IMR-90 (cell line): ENCODE measurements at regions not wholly inside any gene's neighbourhood (a gene's known extent, or its start where the extent isn't known, plus 50 kb on each side); places are given as distances from the start of the nearest gene placed in this dataset.

Experiments
- ATAC-seq: fragments of 200-7000 bp; cut with Tn5 transposase; 2 replicates; pipeline ENCODE4 v1.9.1; 2020; ENCODE audit warnings: low read depth, mild to moderate bottlenecking, moderate library complexity
- BruUV-seq: library from RNA; stranded (reverse); fragments of 400-500 nt; replicated peaks from 2 replicates; lab custom pipeline; 2021; lab: Mats Ljungman, UMichigan
- CTCF ChIA-PET: fragments of 300-600 bp; formaldehyde crosslinking; extraction: SDS; loops from one replicate; lab custom pipeline; 2021; ENCODE audit warnings: antibody characterized with exemption; lab: Yijun Ruan, JAX
- POLR2A ChIA-PET: fragments of 300-600 bp; sonication (Branson Sonifier 250); formaldehyde crosslinking; loops from one replicate; lab custom pipeline; 2022; ENCODE audit warnings: antibody characterized with exemption; ENCODE audit not compliant: unreplicated experiment; lab: Charles Lee
- DNase-seq: peaks from one replicate; pipeline ENCODE4 v3.0.0; 2013
- H2AFZ ChIP-seq: replicated peaks from 2 replicates; pipeline ENCODE3; 2013; ENCODE audit warnings: low read length, mild to moderate bottlenecking; ENCODE audit not compliant: poor library complexity
- H2AK5ac ChIP-seq: 2 replicates; pipeline ENCODE4 v1.6.1; 2013; ENCODE audit warnings: low read depth, low read length, inconsistent platforms
- H2AK9ac ChIP-seq: replicated peaks from 2 replicates; pipeline ENCODE3; 2013; ENCODE audit warnings: mild to moderate bottlenecking, low read depth, low read length, moderate library complexity; ENCODE audit not compliant: poor library complexity
- H2BK120ac ChIP-seq: 2 replicates; pipeline ENCODE4 v1.6.1; 2013; ENCODE audit warnings: low read depth, low read length, inconsistent platforms
- H2BK15ac ChIP-seq: 3 replicates; pipeline ENCODE4 v1.6.1; 2013; ENCODE audit warnings: low read depth, low read length, inconsistent platforms
- H2BK20ac ChIP-seq: 2 replicates; pipeline ENCODE4 v1.6.1; 2013; ENCODE audit warnings: low read depth, mild to moderate bottlenecking, inconsistent platforms, low read length, moderate library complexity
- H2BK5ac ChIP-seq: 2 replicates; pipeline ENCODE4 v1.6.1; 2013; ENCODE audit warnings: mild to moderate bottlenecking, low read depth, low read length, inconsistent platforms; ENCODE audit not compliant: poor library complexity, severe bottlenecking
- H3K14ac ChIP-seq: replicated peaks from 2 replicates; pipeline ENCODE4 v1.6.1; 2013; ENCODE audit warnings: low read depth, low read length, inconsistent platforms
- H3K18ac ChIP-seq: 2 replicates; pipeline ENCODE4 v1.6.1; 2013; ENCODE audit warnings: low read depth, low read length, control low read depth
- H3K23ac ChIP-seq: 2 replicates; pipeline ENCODE4 v1.6.1; 2013; ENCODE audit warnings: low read depth, low read length, inconsistent platforms
- H3K27ac ChIP-seq: 2 replicates; pipeline ENCODE4 v1.5.1; 2013; ENCODE audit warnings: mild to moderate bottlenecking, control low read depth, low read length; ENCODE audit not compliant: insufficient read depth
- H3K27me3 ChIP-seq: 2 replicates; pipeline ENCODE4 v1.6.1; 2013; ENCODE audit warnings: low read length; ENCODE audit not compliant: control insufficient read depth, insufficient read depth
- H3K36me3 ChIP-seq: 2 replicates; pipeline ENCODE4 v1.6.1; 2013; ENCODE audit warnings: low read length, mixed read lengths; ENCODE audit not compliant: control insufficient read depth, insufficient read depth
- H3K4ac ChIP-seq: 2 replicates; pipeline ENCODE4 v1.6.1; 2013; ENCODE audit warnings: low read depth, low read length, inconsistent platforms
- H3K4me1 ChIP-seq: 2 replicates; pipeline ENCODE4 v1.6.1; 2013; ENCODE audit warnings: low read length, mixed read lengths; ENCODE audit not compliant: control insufficient read depth, insufficient read depth
- H3K4me2 ChIP-seq: 2 replicates; pipeline ENCODE4 v1.6.1; 2013; ENCODE audit warnings: low read depth, mild to moderate bottlenecking, control low read depth, low read length, moderate library complexity
- H3K4me3 ChIP-seq: 2 replicates; pipeline ENCODE4 v1.5.1; 2013; ENCODE audit warnings: low read depth, mild to moderate bottlenecking, control low read depth, low read length, moderate library complexity; ENCODE audit not compliant: insufficient read depth
- H3K56ac ChIP-seq: 2 replicates; pipeline ENCODE4 v1.6.1; 2013; ENCODE audit warnings: low read length, inconsistent platforms; ENCODE audit not compliant: insufficient read depth; ENCODE audit errors: extremely low read depth
- H3K79me1 ChIP-seq, 2 experiments: 2 replicates each; pipeline ENCODE4 v1.6.1; 2013; ENCODE audit warnings: low read length in 2 of 2, inconsistent platforms in 1 of 2, low read depth in 1 of 2
- H3K9ac ChIP-seq: 2 replicates; pipeline ENCODE4 v1.6.1; 2013; ENCODE audit warnings: low read depth, low read length, control low read depth
- H3K9me1 ChIP-seq: 2 replicates; pipeline ENCODE4 v1.6.1; 2013; ENCODE audit warnings: low read length, inconsistent platforms; ENCODE audit not compliant: insufficient read depth
- H3K9me3 ChIP-seq: 2 replicates; pipeline ENCODE4 v1.6.1; 2013; ENCODE audit warnings: low read length; ENCODE audit not compliant: control insufficient read depth, insufficient read depth
- H4K20me1 ChIP-seq: 2 replicates; pipeline ENCODE4 v1.6.1; 2013; ENCODE audit warnings: low read length, inconsistent platforms; ENCODE audit not compliant: insufficient read depth
- H4K5ac ChIP-seq: 2 replicates; pipeline ENCODE4 v1.6.1; 2013; ENCODE audit warnings: mild to moderate bottlenecking, low read depth, low read length, control low read depth
- H4K8ac ChIP-seq, 2 experiments: 2 replicates each; pipeline ENCODE4 v1.6.1; 2013; ENCODE audit warnings: low read depth in 2 of 2, low read length in 2 of 2, control low read depth in 1 of 2, inconsistent platforms in 1 of 2
- H4K91ac ChIP-seq: 2 replicates; pipeline ENCODE4 v1.6.1; 2013; ENCODE audit warnings: low read depth, low read length, inconsistent platforms; ENCODE audit not compliant: insufficient read depth
- BHLHE40 ChIP-seq: fragments of 150-350 bp; IDR thresholded peaks from 2 replicates; pipeline ENCODE4 v1.6.1; 2016; ENCODE audit warnings: mild to moderate bottlenecking, low read depth, low read length
- CEBPB ChIP-seq: IDR thresholded peaks from 2 replicates; pipeline ENCODE4 v1.6.1; 2012; ENCODE audit warnings: low read depth, low read length, improper control_type of control experiment
- CHD1 ChIP-seq: IDR thresholded peaks from 2 replicates; pipeline ENCODE4 v1.6.1; 2012; ENCODE audit warnings: low read depth, low read length, improper control_type of control experiment
- CTCF ChIP-seq: conservative IDR thresholded peaks from 2 replicates; pipeline ENCODE4 v1.5.1; 2012; ENCODE audit warnings: mild to moderate bottlenecking, low read depth, low read length, improper control_type of control experiment
- FOS ChIP-seq: fragments of 150-350 bp; IDR thresholded peaks from 2 replicates; pipeline ENCODE4 v1.6.1; 2016; ENCODE audit warnings: low read depth, low read length
- MAFK ChIP-seq: IDR thresholded peaks from 2 replicates; pipeline ENCODE4 v1.6.1; 2012; ENCODE audit warnings: low read depth, low read length, improper control_type of control experiment
- MAZ ChIP-seq: IDR thresholded peaks from 2 replicates; pipeline ENCODE4 v1.6.1; 2012; ENCODE audit warnings: low read depth, mild to moderate bottlenecking, low read length, improper control_type of control experiment, moderate library complexity, borderline replicate concordance
- MXI1 ChIP-seq: IDR thresholded peaks from 2 replicates; pipeline ENCODE4 v1.6.1; 2012; ENCODE audit warnings: low read depth, mild to moderate bottlenecking, low read length, moderate library complexity, borderline replicate concordance
- NFE2L2 ChIP-seq: fragments of 150-350 bp; IDR thresholded peaks from 2 replicates; pipeline ENCODE4 v1.6.1; 2016; ENCODE audit warnings: low read depth, mild to moderate bottlenecking, low read length
- POLR2A ChIP-seq: IDR thresholded peaks from 2 replicates; pipeline ENCODE4 v1.6.1; 2012; ENCODE audit warnings: mild to moderate bottlenecking, low read depth, low read length
- RAD21 ChIP-seq: IDR thresholded peaks from 2 replicates; pipeline ENCODE4 v1.6.1; 2012; ENCODE audit warnings: low read length, improper control_type of control experiment
- RCOR1 ChIP-seq: IDR thresholded peaks from 2 replicates; pipeline ENCODE4 v1.6.1; 2012; ENCODE audit warnings: mild to moderate bottlenecking, low read length, improper control_type of control experiment; ENCODE audit not compliant: insufficient replicate concordance
- RFX5 ChIP-seq: IDR thresholded peaks from 2 replicates; pipeline ENCODE4 v1.8.0; 2012; ENCODE audit warnings: low read depth, mild to moderate bottlenecking, low read length, moderate library complexity
- SMC3 ChIP-seq: fragments of 150-350 bp; IDR thresholded peaks from 2 replicates; pipeline ENCODE4 v1.6.1; 2016; ENCODE audit warnings: low read depth, mild to moderate bottlenecking, antibody characterized with exemption, low read length, moderate library complexity
- WGBS, 2 experiments: methylation state at CpG; one replicate each; pipeline versions ENCODE4 v1.1.5 to v1.1.7; 2013; ENCODE audit warnings: missing lambda C conversion rate in 2 of 2; ENCODE audit not compliant: insufficient read length in 1 of 2; ENCODE audit errors: extremely low coverage in 2 of 2; 5-methylcytosine and 5-hydroxymethylcytosine counted together
- dilution Hi-C: fragments of 300-500 bp; cut with HindIII; formaldehyde crosslinking; loops from one replicate; pipeline ENCODE4 v1.14.3; 2018; ENCODE audit warnings: low sequenced_read_pairs; ENCODE audit not compliant: unreplicated experiment
- in situ Hi-C: fragments of 300-500 bp; cut with MboI; formaldehyde crosslinking; loops from 3 replicates; pipeline ENCODE4 v1.14.3; 2019; ENCODE audit warnings: low sequenced_read_pairs, inconsistent platforms, mixed read lengths
- intact Hi-C: fragments of 100-400 bp; cut with micrococcal nuclease; formaldehyde crosslinking; loops from 2 replicates; pipeline ENCODE4 v1.10.0; 2022
- TF ChIP-seq, protein P1 (sequence below): fragments of 150-350 bp; IDR thresholded peaks from 2 replicates; pipeline ENCODE4 v1.6.1; 2017; ENCODE audit warnings: mild to moderate bottlenecking, antibody characterized with exemption, low read length, low read depth

GRCh38 chr11:114779189-114779588 lies 100.9 kb downstream of the NXPE2 start:
- Histone ChIP-seq H2BK15ac (no peak overlapping the region), H3K4ac (no peak overlapping the region), H2AK9ac (no peak overlapping the region), H2AK5ac (no peak overlapping the region), H3K9ac (no peak overlapping the region), H3K27me3 (peaks cover 2% of the 10 kb centered on the region; the same call in 1 of the 2 replicates), H4K5ac (no peak overlapping the region), H3K9me1 (no peaks in the 10 kb centered on the region), H2BK20ac (no peak overlapping the region), H3K4me3 (no peak overlapping the region), H3K27ac (no peak overlapping the region), H4K8ac (no peak overlapping the region), H3K56ac (no peak overlapping the region), H4K20me1 (no peaks in the 10 kb centered on the region), H3K36me3 (no peaks in the 10 kb centered on the region), H3K4me1 (no peaks in the 10 kb centered on the region), H3K79me1 (no peaks in the 10 kb centered on the region), H3K18ac (no peak overlapping the region), H3K14ac (no peak overlapping the region), H3K9me3 (no peaks in the 10 kb centered on the region), H3K4me2 (no peak overlapping the region), H2BK5ac (no peak overlapping the region), H2BK120ac (no peak overlapping the region), H2AFZ (no peak overlapping the region), H3K23ac (no peak overlapping the region), H4K91ac (no peak overlapping the region)
- 75% methylated on average over 8 of the region's 10 CpGs; no CpG with 5 or more reads in 1 of the 2 experiments for WGBS, 2 experiments
- no TSS peak for BruUV-seq
- ChIA-PET POLR2A (no interaction called here), CTCF (no interaction called here)
- intact Hi-C loops (loop anchor here (10.0 kb wide), 1 partner anchor 1716 kb away; no protein-coding TSS in a partner anchor), in situ Hi-C loops (no loop called here), dilution Hi-C loops (no loop called here)
- DNase-seq, result no peak
- TF ChIP-seq MAZ (no peak), FOS (no peak), BHLHE40 (no peak), SMC3 (no peak), RFX5 (no peak), POLR2A (no peak), NFE2L2 (no peak), RAD21 (no peak), MXI1 (no peak), MAFK (no peak), CHD1 (no peak), CTCF (no peak), CEBPB (no peak), RCOR1 (no peak)
- TF ChIP-seq, protein P1, sequence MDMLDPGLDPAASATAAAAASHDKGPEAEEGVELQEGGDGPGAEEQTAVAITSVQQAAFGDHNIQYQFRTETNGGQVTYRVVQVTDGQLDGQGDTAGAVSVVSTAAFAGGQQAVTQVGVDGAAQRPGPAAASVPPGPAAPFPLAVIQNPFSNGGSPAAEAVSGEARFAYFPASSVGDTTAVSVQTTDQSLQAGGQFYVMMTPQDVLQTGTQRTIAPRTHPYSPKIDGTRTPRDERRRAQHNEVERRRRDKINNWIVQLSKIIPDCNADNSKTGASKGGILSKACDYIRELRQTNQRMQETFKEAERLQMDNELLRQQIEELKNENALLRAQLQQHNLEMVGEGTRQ, result no peak
- no peak for ATAC-seq
